HAP-1 (cell line): ENCODE measurements at regions not wholly inside any gene's neighbourhood (a gene's known extent, or its start where the extent isn't known, plus 50 kb on each side); places are given as distances from the start of the nearest gene placed in this dataset.

Experiments used
- DNase-seq, 2 experiments: peaks; one replicate each; pipeline ENCODE4 v3.0.0-alpha.2; 2016 to 2020; ENCODE audit warnings: low spot score in 2 of 2
- H3K27me3 ChIP-seq: fragments of 250-450 bp; sonication (Bioruptor Pico); 2 replicates; pipeline ENCODE4 v1.5.1; 2020; ENCODE audit warnings: low read depth, mild to moderate bottlenecking, moderate library complexity
- H3K36me3 ChIP-seq: fragments of 250-450 bp; sonication (Bioruptor Pico); replicated peaks from 2 replicates; pipeline ENCODE4 v1.5.1; 2020; ENCODE audit warnings: mild to moderate bottlenecking
- H3K4me1 ChIP-seq: fragments of 250-450 bp; sonication (Bioruptor Pico); 2 replicates; pipeline ENCODE4 v1.5.1; 2020; ENCODE audit warnings: mild to moderate bottlenecking
- H3K4me3 ChIP-seq: fragments of 250-450 bp; sonication (Bioruptor Pico); 2 replicates; pipeline ENCODE4 v1.5.1; 2020; ENCODE audit warnings: mild to moderate bottlenecking, moderate library complexity
- H3K9me3 ChIP-seq: fragments of 250-450 bp; sonication (Bioruptor Pico); 2 replicates; pipeline ENCODE4 v1.5.1; 2020; ENCODE audit warnings: mild to moderate bottlenecking, moderate library complexity
- in situ Hi-C: fragments of 300-500 bp; cut with MboI; formaldehyde crosslinking; loops from 3 replicates; pipeline ENCODE4 v1.14.3; 2020; ENCODE audit warnings: low sequenced_read_pairs, inconsistent platforms, mixed read lengths

DNA sequence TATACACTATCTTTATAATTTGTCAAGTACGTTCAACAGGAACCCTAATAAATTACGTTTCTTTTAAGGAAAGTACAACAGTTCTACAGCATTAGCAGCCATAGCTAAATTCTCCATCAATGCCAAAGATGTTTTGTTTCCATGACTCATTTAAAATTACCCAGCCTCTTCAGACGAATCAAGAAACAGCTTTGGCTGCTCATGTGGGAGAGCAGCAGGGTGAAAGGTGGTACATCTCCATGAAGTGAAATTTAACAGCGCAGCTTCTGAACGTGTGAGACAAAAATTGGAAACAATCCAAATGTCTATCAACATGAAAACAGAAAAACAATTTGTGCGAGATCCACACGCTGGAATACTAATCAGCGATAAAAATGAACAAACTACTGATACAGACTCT, 327.3 kb upstream of the CDH6 start:
- Histone ChIP-seq H3K4me3 (no peak overlapping the region), H3K36me3 (no peaks in the 10 kb centered on the region), H3K9me3 (no peaks in the 10 kb centered on the region), H3K27me3 (no peaks in the 10 kb centered on the region), H3K4me1 (peaks cover 6% of the 10 kb centered on the region)
- in situ Hi-C loops, result no loop called here
- no peak for DNase-seq

DNA sequence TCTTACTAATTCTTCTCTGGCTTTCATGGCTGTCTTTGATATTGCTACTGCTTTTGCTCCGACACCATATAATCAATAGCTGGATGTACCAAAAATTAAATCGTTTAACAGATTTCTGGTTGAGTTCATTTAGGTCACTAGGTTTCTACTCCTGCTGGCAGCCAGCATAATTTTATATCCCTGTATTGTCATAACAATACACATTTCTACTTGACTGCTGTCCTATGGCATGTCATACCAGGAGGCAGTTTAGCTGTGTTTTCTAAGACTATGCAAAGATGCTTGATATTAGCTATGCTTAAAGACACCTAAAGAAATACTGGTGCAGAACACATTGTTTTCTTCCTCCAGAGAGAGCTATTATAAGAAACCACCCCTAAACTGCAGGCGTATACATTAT, 337.2 kb upstream of the CDH6 start:
- Histone ChIP-seq H3K9me3 (no peaks in the 10 kb centered on the region), H3K4me1 (no peaks in the 10 kb centered on the region), H3K27me3 (no peaks in the 10 kb centered on the region), H3K4me3 (no peak overlapping the region), H3K36me3 (no peaks in the 10 kb centered on the region)
- in situ Hi-C loops, result no loop called here
- no peak for DNase-seq

DNA sequence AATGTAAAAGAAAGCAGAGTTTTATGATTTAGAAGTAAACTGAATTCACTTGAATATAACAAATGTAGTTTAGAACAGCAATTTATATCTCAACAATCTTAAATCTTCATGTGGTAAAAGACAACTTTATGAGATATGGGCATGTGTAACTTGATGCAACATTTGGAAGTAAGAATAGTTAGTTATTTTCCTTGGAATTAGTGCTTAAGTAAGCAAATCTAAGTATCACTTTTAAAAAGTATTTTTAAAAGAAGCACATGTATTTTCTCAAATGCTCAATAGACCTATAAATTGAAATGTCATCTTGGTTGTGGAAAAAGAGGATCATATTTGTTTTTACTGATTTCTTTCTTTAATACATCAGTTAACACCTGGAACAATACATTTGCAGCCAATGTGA, 340.3 kb upstream of the CDH6 start:
- Histone ChIP-seq H3K4me3 (no peak overlapping the region), H3K27me3 (no peaks in the 10 kb centered on the region), H3K4me1 (no peaks in the 10 kb centered on the region), H3K36me3 (no peaks in the 10 kb centered on the region), H3K9me3 (no peaks in the 10 kb centered on the region)
- no peak for DNase-seq
- in situ Hi-C loops, result no loop called here

DNA sequence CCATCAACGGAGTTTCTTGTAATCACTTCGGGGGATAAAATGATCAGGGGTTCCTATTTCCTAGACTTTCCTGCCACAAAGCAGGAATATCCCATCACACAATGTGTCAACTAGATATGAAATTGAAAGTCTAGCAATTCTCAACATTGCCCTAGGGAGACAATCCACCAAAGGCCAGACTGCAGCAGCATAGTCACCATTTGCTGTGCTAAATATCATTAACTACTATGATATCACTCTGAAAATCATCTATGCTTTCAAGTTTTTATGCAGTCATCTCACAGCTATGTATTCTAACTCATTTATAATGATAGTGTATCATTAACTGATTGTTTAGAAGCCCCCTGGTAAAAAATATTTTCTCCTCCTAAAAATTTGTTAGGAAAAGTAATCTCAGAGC, 342.6 kb upstream of the CDH6 start:
- Histone ChIP-seq H3K4me1 (no peaks in the 10 kb centered on the region), H3K36me3 (no peaks in the 10 kb centered on the region), H3K9me3 (no peaks in the 10 kb centered on the region), H3K27me3 (no peaks in the 10 kb centered on the region), H3K4me3 (no peak overlapping the region)
- DNase-seq, result no peak
- in situ Hi-C loops, result no loop called here

DNA sequence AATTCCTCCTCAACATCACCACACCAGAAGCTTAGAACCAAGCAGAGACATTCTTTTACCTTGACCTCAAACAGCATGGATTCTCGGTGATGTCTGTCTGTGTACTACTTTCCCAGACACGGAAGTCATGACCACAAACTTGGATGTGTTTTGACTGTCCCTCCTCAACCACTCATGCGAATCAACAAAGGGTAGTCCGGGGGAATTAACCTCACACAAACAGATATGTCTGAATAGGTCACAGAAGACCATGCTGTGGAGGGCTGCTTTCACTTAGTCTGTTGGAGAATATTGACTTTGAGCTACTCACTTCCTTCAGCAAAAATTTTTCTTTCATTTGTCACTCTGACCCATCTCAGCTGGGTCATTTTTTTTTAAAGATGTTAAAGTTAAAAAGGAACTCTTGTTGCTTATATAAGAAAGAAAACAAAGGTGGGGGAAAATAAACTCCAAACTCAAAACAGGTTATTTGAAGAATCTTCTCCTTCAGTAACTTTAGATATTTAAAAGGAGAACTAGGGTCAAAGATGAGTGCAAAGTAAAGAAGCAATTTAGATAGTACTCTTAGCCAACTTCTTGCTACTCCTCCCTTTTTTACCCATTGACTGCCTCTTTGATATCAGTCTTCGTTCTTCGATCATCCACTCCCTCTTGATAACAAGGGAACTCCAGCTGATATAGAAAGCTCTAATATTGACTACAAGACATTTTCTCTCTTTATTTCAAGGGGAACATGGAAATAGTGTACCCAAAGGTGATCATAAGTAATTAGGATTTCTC, 343.4 kb upstream of the CDH6 start:
- DNase-seq, result no peak
- Histone ChIP-seq H3K9me3 (no peaks in the 10 kb centered on the region), H3K4me3 (no peak overlapping the region), H3K4me1 (no peaks in the 10 kb centered on the region; the same call in 1 of the 2 replicates), H3K27me3 (no peaks in the 10 kb centered on the region), H3K36me3 (no peaks in the 10 kb centered on the region)
- in situ Hi-C loops, result no loop called here

DNA sequence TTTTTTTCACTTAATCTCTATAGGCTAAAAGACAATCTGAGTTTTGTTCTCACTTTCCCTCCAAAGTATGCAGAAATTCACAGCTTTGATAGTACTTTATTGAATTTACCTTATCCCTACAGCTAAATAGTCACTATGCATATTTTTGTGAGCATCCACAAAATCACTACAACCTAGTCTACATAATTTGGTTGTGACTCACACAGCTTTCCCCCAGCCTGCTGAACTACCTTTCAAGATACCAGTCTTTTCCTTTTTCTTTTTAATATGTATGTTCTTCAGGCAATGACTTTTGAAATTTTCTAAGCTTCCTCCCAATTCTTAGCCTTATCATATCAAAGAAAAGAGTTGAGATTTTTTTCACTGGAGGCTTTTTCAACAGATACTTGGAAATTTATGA, 347.3 kb upstream of the CDH6 start:
- Histone ChIP-seq H3K4me1 (peaks cover 6% of the 10 kb centered on the region), H3K9me3 (no peaks in the 10 kb centered on the region), H3K27me3 (no peaks in the 10 kb centered on the region), H3K4me3 (no peak overlapping the region), H3K36me3 (no peaks in the 10 kb centered on the region)
- in situ Hi-C loops, result no loop called here
- DNase-seq, result no peak

DNA sequence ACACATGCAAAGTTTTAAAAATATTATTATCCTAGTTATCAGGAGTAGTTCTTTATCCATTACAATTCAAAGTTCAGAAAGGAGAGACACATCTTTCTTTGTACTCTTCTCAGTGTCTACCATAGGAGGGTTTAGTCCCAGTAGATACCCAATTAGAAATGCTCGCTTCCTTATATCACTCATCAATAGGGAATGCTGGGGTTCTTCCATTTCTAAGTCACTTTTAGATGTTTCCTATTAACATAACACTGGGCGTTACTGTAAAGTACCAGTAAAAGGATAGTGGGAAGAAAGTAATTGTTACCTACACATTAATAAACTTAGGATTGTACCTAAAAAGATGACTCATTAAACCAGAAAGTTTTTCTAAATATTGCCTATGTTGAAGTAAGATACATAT, 348.3 kb upstream of the CDH6 start:
- Histone ChIP-seq H3K4me3 (no peak overlapping the region), H3K27me3 (no peaks in the 10 kb centered on the region), H3K9me3 (no peaks in the 10 kb centered on the region), H3K4me1 (peaks cover 6% of the 10 kb centered on the region), H3K36me3 (no peaks in the 10 kb centered on the region)
- in situ Hi-C loops, result no loop called here
- no peak for DNase-seq

DNA sequence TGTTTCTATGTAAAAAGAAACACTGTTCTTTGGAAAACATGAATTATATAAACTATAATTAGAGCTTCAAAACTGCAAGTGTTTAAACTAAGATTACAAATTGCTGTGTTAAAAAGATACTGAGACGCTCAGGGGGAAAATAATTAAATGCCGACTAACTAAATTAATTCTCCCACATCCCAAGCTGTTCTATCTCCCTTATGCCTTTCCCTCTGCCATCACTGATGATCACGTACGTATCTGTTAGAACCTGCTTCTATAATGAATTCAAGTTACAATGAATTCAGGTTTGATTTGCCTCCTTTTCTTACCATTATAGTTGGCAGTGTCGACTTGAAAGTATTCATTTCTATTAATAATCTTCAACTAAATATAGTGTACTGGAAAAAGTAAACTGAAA, 349.9 kb upstream of the CDH6 start:
- Histone ChIP-seq H3K4me3 (no peak overlapping the region), H3K36me3 (no peaks in the 10 kb centered on the region), H3K4me1 (peaks cover 6% of the 10 kb centered on the region), H3K27me3 (no peaks in the 10 kb centered on the region), H3K9me3 (no peaks in the 10 kb centered on the region)
- in situ Hi-C loops, result no loop called here
- DNase-seq, result no peak

DNA sequence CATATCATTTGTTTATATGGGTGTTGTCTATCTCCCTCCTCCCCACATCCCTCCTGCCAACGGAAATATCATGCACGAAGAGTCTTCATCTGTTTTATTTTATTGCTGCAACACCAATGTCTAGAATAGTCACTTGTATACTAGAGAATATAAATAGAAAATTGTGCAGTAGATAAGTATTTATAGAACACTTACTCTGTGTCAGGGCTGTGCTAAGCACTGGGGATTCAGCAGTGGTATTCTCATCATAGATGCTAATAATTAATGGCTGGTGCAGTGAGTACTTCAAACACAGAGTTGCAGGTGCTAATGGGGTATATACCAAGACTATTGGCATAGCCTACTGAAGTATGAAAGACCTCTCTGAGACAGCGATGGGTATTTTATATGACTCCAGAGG, 353.5 kb upstream of the CDH6 start:
- H3K4me3 ChIP-seq, result no peak overlapping the region
- in situ Hi-C loops, result no loop called here

DNA sequence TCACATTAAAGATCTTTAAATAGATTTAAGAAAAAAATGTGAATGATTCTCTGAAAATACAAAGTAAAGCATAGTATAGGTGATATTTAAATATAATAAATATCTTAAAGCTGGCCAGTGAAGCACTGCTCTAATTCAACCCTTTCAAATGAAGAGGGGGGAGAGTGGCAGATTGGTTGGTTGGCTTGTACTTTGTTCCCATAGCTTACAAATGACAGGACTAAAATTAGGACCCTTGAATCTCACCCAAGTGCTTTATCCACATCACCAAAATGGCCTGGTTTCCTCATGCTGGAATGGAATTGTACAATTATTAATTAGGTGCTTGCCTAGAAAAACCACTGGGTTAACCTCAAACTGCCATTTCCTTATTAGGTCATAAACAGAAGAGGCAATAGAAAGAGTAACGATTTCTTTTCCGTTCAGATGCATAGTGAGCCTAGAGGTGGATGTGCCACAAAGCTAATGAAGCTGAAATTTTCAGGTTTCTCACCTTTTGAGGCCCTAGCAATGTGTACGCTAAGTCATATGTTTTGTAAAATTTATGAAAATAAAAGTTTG, 354.5 kb upstream of the CDH6 start:
- Histone ChIP-seq H3K4me3 (no peak overlapping the region), H3K4me1 (no peaks in the 10 kb centered on the region), H3K9me3 (no peaks in the 10 kb centered on the region), H3K36me3 (no peaks in the 10 kb centered on the region), H3K27me3 (no peaks in the 10 kb centered on the region)
- no peak for DNase-seq
- in situ Hi-C loops, result no loop called here

More for the DNA sequence above, 353.5 kb upstream of the CDH6 start:
- peaks cover 5% of the 10 kb centered on the region for H3K4me1 ChIP-seq
- no peaks in the 10 kb centered on the region for H3K36me3 ChIP-seq
- H3K9me3 ChIP-seq, result no peaks in the 10 kb centered on the region
- no peaks in the 10 kb centered on the region for H3K27me3 ChIP-seq
- DNase-seq, result no peak

DNA sequence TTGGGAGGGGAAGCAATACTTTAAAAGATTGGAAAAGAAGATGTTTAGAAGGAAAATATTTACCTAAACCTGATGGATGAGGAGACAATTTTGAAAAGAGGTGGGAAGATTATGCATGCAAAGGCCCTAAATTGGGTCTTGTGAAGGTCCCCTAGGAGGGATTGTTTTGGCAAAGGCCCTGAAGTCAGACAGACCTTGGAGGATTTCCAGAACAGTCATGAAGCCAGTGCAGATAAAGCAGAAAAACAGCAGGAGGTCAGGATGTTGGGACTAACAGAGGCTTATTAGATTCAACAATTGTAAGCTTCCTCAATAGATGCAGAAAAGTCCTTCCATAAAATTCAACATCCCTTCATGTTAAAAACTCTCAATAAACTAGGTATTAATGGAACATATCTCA, 361.0 kb upstream of the CDH6 start:
- in situ Hi-C loops, result no loop called here
- Histone ChIP-seq H3K4me1 (peaks cover 8% of the 10 kb centered on the region; the same call in 1 of the 2 replicates), H3K27me3 (no peaks in the 10 kb centered on the region), H3K36me3 (no peaks in the 10 kb centered on the region), H3K4me3 (no peak overlapping the region), H3K9me3 (no peaks in the 10 kb centered on the region)
- DNase-seq, result no peak

DNA sequence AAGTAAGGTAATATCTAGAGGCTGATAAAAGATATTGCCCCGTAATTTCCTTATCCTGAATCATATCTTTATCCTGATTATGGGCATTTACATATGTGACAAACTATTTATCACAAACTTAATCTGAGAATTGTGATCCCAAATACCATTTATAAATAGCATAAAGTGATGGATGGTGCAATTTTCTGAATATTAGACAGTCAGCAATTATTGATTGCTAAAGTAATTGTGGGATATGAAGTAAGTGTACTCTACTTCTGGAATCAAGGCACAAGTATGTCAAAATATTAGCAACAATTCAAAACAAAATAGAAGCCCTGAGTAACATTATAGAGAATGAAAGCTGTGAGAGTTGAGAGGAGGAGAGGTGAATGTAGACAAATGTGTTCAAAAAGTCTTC, 361.9 kb upstream of the CDH6 start:
- H3K36me3 ChIP-seq, result no peaks in the 10 kb centered on the region
- H3K4me3 ChIP-seq, result no peak overlapping the region
- in situ Hi-C loops, result no loop called here
- DNase-seq, result no peak
- H3K4me1 ChIP-seq, result peaks cover 8% of the 10 kb centered on the region; the same call in 1 of the 2 replicates
- no peaks in the 10 kb centered on the region for H3K27me3 ChIP-seq
- H3K9me3 ChIP-seq, result no peaks in the 10 kb centered on the region

DNA sequence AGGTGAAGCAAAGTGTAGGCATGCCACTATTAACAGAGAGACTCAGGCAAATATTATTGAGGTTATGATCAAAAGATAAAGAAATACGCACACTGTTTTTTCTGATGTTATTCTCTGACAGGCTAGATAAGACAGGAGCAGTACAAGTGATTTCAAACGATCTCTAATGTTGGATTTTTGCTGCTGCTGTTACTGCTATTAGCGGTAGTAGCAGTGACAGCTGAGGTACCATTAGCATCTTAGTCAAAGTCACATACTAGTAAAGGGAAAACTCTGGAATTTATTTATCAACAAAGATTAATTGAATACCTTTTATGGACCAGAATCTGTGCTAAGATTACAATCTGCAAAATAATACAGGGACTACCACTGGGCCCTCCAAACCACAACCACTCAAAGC, 362.4 kb upstream of the CDH6 start:
- Histone ChIP-seq H3K36me3 (no peaks in the 10 kb centered on the region), H3K9me3 (no peaks in the 10 kb centered on the region)
- in situ Hi-C loops, result no loop called here

DNA sequence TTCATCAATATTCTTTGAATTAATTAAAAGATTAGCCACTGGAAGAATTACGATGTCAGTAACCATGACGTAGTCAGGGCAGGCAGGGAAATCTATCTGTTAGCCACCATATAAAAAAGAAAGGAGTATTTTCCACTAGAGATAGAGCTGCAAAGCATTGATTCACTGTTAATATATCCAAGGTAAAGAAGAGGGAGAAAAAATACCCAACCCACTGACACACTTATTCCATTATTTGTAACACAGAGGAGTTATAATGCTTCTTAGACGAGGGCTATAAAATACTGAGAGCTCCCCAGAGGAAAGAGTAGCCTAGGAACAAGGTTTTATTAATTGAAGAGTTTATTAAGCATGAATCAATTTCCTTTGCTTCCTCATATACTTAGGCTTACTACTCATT, 382.2 kb upstream of the CDH6 start:
- DNase-seq, result no peak
- Histone ChIP-seq H3K36me3 (no peaks in the 10 kb centered on the region), H3K4me1 (0 out of 2 replicates have a peak, but pooled peaks cover 2% of the 10 kb centered on the region), H3K9me3 (no peaks in the 10 kb centered on the region), H3K4me3 (no peak overlapping the region), H3K27me3 (no peaks in the 10 kb centered on the region)
- in situ Hi-C loops, result no loop called here

More for the DNA sequence above, 362.4 kb upstream of the CDH6 start:
- no peak for DNase-seq
- no peaks in the 10 kb centered on the region for H3K27me3 ChIP-seq
- no peak overlapping the region for H3K4me3 ChIP-seq
- H3K4me1 ChIP-seq, result peaks cover 8% of the 10 kb centered on the region; the same call in 1 of the 2 replicates
